ENCODE measurements at regions not wholly inside any gene's neighbourhood (a gene's known extent, or its start where the extent isn't known, plus 50 kb on each side); places are given as distances from the start of the nearest gene placed in this dataset.
"Not testable (repeated sequence)": the region's sequence is repeated elsewhere in the genome, so short reads cannot be mapped to it uniquely, and the experiment has no call there.

DNA sequence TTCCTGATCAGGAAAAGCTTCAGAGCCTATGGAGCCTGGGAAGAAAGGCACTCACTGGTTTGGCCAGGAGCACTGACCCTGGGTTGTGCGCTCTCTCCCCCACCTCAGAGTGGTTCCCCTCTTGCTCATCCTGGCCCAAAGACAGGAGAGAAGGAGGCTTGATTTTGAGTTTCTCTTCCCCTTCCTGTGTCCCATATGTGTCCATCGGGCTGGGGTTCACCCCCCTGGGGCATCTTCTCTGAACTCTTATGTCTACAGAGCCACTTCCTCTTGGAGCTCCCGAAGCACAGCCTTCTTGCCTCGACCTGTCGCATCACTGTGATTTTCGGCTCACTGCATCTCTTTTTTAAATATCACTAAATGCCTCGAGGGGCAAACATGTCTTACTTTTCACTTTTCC lies 692.3 kb downstream of the RNF144A start:
- DNase-seq, result no peak

DNA sequence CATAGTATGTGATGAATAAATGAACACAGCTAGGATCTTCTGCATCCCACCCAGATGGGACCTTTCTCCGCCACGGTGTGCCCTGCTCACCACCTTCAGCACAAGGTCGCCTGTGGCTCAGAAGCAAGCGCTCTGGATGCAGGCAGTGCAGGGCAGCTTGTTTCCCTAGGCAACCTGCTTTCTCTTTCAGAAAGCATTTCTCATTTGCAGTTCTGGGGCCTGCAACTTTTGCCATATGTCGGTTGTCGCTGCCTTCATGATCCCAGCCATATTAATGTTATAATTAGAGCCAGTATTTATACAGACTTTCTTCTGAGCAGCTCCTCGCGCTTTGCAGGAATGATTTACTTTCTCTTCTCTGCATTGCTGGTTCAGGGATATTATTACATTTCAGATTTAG lies 692.8 kb downstream of the RNF144A start:
- DNase-seq, result no peak

- DNase-seq, result no peak
These were observed 694.5 kb downstream of the RNF144A start for GRCh38 chr2:7611750-7612149.

GRCh38 chr2:7612969-7613368 lies 695.8 kb downstream of the RNF144A start:
- DNase-seq, result no peak

GRCh38 chr2:7613831-7614230 lies 696.6 kb downstream of the RNF144A start:
- no peak for DNase-seq

- DNase-seq, result no peak
These were observed 700.8 kb downstream of the RNF144A start for GRCh38 chr2:7618031-7618430.

DNA sequence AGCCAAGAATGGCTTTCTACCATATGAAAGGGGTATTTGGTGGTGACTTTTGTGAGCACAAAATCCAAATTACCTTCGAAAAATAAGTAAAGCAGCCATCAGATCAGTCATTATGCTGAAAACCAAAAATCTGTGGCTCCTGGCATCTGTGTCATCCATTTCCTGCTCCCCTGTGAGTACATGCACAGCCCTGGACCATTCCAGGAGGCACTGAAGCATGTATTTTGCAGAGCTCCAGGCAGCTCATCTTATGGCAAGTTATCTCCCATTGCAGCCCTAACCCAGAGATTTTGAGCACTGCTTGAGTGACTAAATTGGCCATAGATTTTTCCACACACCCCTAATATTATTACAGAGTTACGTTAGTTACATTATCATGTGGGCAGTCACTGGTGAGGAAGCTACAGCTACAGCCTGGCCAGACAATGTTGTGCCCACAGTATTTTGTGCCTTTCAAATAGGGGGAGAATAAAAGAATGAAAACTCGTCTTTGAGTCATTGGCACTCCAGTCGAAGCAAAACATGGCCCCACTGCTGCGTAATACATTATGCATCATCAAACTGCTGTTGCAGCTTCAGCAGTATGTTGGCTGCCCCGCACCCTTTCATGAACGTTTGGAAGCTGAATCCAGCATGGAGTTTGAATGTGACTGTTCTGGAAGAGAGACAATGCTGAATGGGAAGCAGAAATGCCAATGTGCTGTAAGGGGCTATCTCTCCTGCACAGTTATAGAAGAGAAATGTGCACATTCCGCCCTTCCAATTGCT lies 702.2 kb downstream of the RNF144A start:
- no peak for DNase-seq

DNA sequence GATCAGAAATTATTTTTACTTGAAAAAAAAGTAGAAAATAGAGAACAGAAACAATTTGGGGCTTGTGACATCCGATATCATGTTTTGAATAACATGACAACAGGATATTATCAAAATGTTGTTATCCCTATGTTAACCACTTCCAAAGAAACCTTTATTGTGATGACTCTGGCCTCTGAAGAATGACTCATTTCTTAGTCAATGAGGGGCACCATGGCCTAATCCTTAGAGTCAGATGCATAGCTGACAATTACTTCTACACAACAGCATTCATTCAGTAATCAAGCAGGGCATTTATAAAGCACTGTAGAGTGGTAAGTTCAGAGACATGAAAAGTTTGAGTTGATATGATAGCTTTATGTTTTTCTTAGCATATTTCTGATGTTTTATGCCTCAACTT lies 703.0 kb downstream of the RNF144A start:
- no peak for DNase-seq

DNA sequence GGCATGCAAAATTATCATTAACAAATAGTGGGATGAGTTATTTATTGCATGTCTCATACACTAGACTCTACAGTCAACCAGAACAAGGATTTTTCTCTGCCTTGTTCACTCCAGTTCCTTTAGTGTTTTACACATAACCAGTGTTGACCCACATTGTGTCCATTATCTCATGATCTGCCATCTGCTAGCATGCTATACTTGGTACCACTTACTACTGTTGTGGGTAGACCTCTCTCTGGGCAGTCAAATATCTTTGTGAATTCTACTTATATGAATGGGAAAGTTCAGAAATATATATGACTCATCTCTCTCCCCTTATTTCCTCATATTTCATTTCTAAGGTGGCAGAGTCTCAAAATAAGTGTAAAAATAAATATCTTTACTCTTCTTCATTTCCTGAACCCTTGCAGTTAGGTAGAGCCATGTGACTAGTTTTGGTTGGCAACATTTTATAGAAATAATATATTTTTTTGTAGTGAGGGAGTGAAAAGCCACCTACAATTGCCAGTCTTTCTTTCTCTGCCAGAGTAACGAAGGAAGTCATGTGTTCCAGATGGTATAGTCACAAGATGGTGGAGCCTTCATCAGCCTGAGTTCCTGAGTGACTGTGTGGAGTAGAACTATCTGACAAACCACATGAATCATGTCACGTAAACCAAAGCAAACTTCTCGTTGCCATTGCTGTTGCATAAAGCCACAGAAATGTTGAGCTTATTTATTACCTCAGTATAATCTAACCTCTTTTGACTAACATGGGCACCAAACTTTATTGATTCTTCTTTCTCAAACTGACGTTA lies 704.0 kb downstream of the RNF144A start:
- DNase-seq, result no peak

GRCh38 chr2:7625392-7626138 lies 708.4 kb downstream of the RNF144A start:
- no peak for DNase-seq

DNA sequence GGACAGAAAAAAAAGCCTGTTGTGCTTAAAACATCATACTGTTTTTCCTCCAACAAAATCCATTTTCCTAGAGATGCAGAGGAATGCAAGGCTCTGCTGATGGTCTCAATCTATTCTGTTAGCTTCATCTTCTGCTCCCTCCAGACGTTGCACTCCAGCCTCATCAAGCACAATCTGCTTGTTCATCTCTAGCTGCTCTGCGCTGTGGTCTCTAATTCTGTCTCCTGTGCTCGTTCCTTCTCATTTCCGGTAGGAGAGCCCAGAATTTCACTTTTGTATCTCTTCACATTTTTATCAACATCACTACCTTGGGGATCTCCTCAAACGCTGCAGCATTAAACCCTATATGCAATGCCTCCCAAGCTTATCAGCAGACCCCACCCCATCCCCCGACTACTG lies 708.9 kb downstream of the RNF144A start:
- no peak for DNase-seq

- DNase-seq, result no peak
These were observed 710.4 kb downstream of the RNF144A start for GRCh38 chr2:7627583-7627982.

DNA sequence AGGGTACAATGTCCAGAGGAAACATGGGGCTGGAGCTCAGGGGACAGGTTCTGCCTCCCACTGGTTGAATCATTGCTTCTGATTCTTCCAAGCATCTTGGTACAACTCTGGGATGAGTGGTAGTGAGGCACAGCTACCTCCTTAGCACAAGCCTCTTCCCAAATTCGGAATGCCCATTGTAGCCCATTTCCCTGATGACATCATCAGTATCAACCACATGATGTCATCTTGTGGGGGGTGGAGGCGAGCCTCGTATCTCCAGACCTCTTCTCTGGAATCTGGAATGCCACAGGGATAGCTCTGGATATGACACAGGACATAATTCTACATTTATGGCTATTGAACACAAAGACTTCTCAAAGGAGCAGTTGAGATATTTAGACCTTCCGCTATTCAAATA lies 715.2 kb downstream of the RNF144A start:
- no peak for DNase-seq

DNA sequence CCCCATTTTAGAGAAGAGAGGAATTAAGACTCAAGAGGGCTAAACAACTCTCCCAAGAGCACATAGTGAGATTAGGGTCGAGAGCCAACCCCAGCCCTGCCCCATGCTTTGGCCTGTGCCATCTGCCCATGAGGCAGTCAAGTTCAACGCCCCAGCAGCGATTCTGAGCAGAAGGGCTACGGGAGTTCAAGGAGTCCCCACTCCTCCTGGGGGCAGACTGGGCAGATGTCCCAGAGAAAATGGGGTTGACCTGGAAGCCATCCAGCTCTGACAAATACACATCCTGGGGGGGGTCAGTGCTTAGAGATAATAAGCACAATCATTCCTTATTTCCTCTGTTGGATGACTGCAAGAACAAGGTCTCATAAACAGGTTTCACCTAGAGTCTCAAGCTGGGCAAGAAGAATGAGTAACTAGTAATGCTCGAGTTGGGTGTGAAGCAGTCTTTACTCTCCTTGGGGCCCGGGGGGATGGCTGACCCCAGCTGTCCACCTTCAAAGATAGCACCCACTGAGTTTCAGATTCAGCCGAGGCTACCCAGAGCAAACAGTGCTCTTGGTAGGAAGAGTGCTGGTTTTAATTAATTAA lies 716.4 kb downstream of the RNF144A start:
- DNase-seq, result no peak

GRCh38 chr2:7634409-7634808 lies 717.2 kb downstream of the RNF144A start:
- DNase-seq, result no peak

- DNase-seq, result no peak
These were observed 722.3 kb downstream of the RNF144A start for GRCh38 chr2:7639476-7639875.

GRCh38 chr2:7641272-7641671 lies 724.1 kb downstream of the RNF144A start:
- not testable (repeated sequence) for DNase-seq

DNA sequence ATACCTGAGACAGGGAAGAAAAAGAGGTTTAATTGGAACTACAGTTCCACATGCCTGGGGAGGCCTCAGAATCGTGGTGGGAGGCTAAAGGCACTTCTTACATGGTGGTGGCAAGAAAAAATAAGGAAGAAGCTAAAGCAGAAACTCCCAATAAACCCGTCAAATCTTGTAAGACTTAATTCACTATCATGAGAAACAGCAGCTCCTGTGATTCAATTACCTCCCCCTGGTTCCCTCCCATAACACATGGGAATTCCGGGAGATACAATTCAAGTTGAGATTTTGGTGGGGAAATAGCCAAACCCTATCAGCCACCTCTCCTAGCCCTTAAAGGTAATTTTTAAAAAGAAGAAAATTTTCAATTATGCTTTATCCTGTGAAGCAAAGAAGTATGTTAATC lies 728.8 kb downstream of the RNF144A start:
- no peak for DNase-seq

GRCh38 chr2:7646661-7647060 lies 729.4 kb downstream of the RNF144A start:
- no peak for DNase-seq

GRCh38 chr2:7648221-7648795 lies 731.1 kb downstream of the RNF144A start:
- DNase-seq, result no peak

DNA sequence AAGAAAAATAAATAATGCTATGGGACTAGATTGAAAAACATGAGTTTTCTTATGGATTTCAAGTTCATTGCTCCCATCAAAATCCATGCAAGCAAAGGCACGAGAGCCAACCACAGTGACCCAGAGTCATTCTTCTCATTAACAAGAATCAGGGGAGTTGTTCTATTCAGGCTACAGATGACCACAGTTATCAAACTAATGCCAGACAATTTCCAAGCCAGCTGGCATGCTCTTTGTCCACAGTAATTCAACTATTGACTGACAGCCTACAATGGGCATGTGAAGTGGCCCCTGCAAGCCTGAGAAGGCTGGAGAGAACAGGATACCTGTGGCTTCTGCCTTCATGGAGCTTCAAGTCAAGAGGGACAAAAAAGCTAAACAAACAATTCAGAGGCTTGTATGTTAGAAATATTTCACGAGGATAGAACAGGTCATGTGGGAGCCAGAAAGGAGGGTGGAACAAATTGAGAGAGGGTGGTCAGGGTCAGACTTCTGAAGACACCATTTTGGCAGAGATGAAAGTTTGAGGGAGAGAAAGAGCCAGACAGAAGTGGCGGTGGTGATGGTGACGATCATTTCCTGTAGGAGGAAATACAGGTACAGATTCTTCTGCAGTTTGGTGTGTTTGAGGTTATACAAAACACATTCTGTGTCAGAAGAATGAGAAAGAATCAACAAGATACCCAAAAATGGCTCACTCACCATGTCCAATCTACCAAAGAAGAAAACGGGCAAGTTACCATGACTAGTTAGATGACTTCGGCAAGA lies 732.4 kb downstream of the RNF144A start:
- peak; percentile 22 to 27 for DNase-seq

DNA sequence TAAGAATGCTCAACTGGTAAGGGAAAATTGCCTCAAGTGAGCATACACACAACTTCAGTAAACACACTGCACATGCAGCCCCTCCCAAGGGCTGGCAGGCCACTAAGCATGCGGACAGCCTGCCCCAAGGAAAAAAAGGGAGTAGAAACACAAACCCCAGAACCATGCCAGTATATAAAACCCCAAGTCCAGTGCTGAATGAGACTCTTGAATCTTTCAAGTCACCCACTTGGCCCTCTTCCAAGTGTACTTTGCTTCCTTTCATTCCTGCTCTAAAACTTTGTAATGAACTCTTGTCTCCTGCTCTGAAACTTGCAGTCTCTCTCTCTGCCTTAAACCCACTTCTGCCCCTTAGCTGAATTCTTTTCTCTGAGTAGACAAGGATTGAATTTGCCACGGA lies 736.4 kb downstream of the RNF144A start:
- no peak for DNase-seq

All from CD4-positive, alpha-beta T cell treated with Interleukin-1 beta for 1 hour (primary cell).